ENCODE measurements at regions not wholly inside any gene's neighbourhood (a gene's known extent, or its start where the extent isn't known, plus 50 kb on each side); places are given as distances from the start of the nearest gene placed in this dataset.

GRCh38 chr7:84624927-84625326, 430.3 kb upstream of the SEMA3A start:
- Histone ChIP-seq H3K36me3 (ENCODE audit: insufficient read depth, low read length) (no peaks in the 10 kb centered on the region), H3K79me2 (ENCODE audit: insufficient read depth, low read depth, low read length) (no peaks in the 10 kb centered on the region), H3K9me3 (ENCODE audit: low read length) (no peaks in the 10 kb centered on the region), H3K4me1 (ENCODE audit: insufficient read depth, low read length, poor library complexity, severe bottlenecking) (no peaks in the 10 kb centered on the region), H3K4me3 (ENCODE audit: low read depth, low read length, poor library complexity, severe bottlenecking) (no peak overlapping the region), H2AFZ (ENCODE audit: low read length) (no peak overlapping the region), H3K27ac (ENCODE audit: low read depth, low read length, poor library complexity, severe bottlenecking) (no peak overlapping the region), H3K4me2 (ENCODE audit: low read length) (no peak overlapping the region), H3K9me2 (ENCODE audit: insufficient read depth, low read length) (no peaks in the 10 kb centered on the region), H4K20me1 (ENCODE audit: insufficient read depth, low read length) (no peaks in the 10 kb centered on the region)
- TF ChIP-seq CTCF (conservative IDR thresholded peaks at IDR 0.05; ENCODE audit: low read length): no peak
- BruUV-seq (replicated peaks): no TSS peak
- ChIA-PET CTCF (ENCODE audit: unreplicated experiment) (no interaction called here), POLR2A (interaction anchor here (0.6 to 0.7 kb wide), 2 partner anchors 13 to 354 kb away, joined by 3 read pairs; no protein-coding TSS in a partner anchor)
- no peak for DNase-seq (ENCODE audit: low spot score)
- intact Hi-C loops (cut with micrococcal nuclease; ENCODE audit: unreplicated experiment): no loop called here

DNA sequence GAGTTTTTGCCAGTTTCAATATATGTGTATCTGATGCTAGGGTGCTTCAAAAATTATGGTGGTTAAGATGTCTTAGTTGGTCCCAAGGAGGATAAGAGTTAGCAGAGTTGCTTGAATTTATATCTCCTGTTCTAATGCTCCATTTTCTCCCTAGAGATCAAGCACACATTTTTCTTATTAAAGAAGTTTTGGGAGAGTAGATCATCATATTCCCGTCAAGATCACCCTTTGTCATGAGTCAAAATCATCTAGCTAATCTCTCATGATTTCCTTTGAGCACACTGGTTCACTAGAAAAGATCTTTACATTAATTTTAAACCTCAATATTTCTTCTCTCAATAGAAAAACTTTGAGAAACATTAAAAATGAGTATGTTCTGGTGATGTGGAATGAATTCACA, 429.9 kb upstream of the SEMA3A start:
- Histone ChIP-seq H3K79me2 (ENCODE audit: insufficient read depth, low read depth, low read length) (no peaks in the 10 kb centered on the region), H3K36me3 (ENCODE audit: insufficient read depth, low read length) (no peaks in the 10 kb centered on the region), H3K4me1 (ENCODE audit: insufficient read depth, low read length, poor library complexity, severe bottlenecking) (no peaks in the 10 kb centered on the region), H3K4me2 (ENCODE audit: low read length) (no peak overlapping the region), H4K20me1 (ENCODE audit: insufficient read depth, low read length) (no peaks in the 10 kb centered on the region), H3K9me3 (ENCODE audit: low read length) (no peaks in the 10 kb centered on the region), H2AFZ (ENCODE audit: low read length) (no peak overlapping the region), H3K4me3 (ENCODE audit: low read depth, low read length, poor library complexity, severe bottlenecking) (no peak overlapping the region), H3K9me2 (ENCODE audit: insufficient read depth, low read length) (no peaks in the 10 kb centered on the region), H3K27ac (ENCODE audit: low read depth, low read length, poor library complexity, severe bottlenecking) (no peak overlapping the region)
- POLR2A ChIA-PET: interaction anchor here (0.6 to 0.7 kb wide), 3 partner anchors 13 to 355 kb away, joined by 3 read pairs; no protein-coding TSS in a partner anchor
- no peak for DNase-seq (ENCODE audit: low spot score)
- no TSS peak for BruUV-seq (replicated peaks)
- TF ChIP-seq CTCF (conservative IDR thresholded peaks at IDR 0.05; ENCODE audit: low read length) (no peak), EZH2phosphoT487 (IDR thresholded peaks at IDR 0.05; ENCODE audit: borderline replicate concordance, low read depth, low read length) (no peak)
- intact Hi-C loops (cut with micrococcal nuclease; ENCODE audit: unreplicated experiment): no loop called here
- CTCF ChIA-PET (ENCODE audit: unreplicated experiment): no interaction called here

DNA sequence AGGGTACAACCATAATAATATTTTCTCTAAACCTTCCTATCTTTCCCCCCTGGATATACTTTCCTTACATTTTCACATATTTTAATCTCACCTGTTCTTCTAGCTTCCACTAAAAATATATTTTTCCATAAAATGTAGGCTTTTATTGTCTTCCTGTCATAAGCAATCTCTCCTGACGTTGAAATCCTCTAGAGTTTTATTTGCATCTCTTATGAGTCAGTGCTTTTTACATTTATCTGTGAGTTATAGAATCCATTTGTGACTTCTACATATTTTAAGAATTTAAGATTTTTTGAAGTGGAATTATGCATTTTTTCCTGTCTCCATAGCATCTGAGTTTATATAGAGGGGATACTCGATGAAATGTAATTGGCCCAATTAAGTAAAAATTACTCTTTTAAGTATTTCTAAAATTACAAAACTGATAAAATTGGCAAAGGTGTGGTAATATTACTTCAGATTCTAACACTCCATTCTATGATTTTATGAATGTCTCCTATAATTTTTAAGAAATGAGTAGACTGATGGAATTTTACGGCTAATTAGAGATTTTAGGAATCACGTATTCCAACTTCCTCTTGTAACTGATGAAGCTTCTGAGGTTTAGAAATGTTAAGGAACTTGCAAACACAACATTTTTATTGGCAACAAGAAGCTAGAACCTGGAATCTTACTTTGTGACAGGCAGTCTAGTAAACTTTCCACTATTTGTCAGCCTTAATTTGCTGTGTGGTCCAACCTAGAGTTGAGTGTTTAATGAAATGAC, 422.9 kb upstream of the SEMA3A start:
- H2AFZ ChIP-seq (ENCODE audit: low read length): no peak overlapping the region
- intact Hi-C loops (cut with micrococcal nuclease; ENCODE audit: unreplicated experiment): no loop called here
- H3K27ac ChIP-seq (ENCODE audit: low read depth, low read length, poor library complexity, severe bottlenecking): no peak overlapping the region
- H4K20me1 ChIP-seq (ENCODE audit: insufficient read depth, low read length): no peaks in the 10 kb centered on the region
- no peak for TF ChIP-seq EZH2phosphoT487 (IDR thresholded peaks at IDR 0.05; ENCODE audit: borderline replicate concordance, low read depth, low read length)
- no peak for TF ChIP-seq CTCF (conservative IDR thresholded peaks at IDR 0.05; ENCODE audit: low read length)
- CTCF ChIA-PET (ENCODE audit: unreplicated experiment): no interaction called here
- no peaks in the 10 kb centered on the region for H3K9me3 ChIP-seq (ENCODE audit: low read length)
- no TSS peak for BruUV-seq (replicated peaks)
- POLR2A ChIA-PET: interaction anchor here (0.6 kb wide), 1 partner anchor 9 kb away, joined by 3 read pairs; no protein-coding TSS in a partner anchor
- no peak overlapping the region for H3K4me3 ChIP-seq (ENCODE audit: low read depth, low read length, poor library complexity, severe bottlenecking)
- no peaks in the 10 kb centered on the region for H3K36me3 ChIP-seq (ENCODE audit: insufficient read depth, low read length)
- no peak for DNase-seq (ENCODE audit: low spot score)
- H3K79me2 ChIP-seq (ENCODE audit: insufficient read depth, low read depth, low read length): no peaks in the 10 kb centered on the region
- no peaks in the 10 kb centered on the region for H3K9me2 ChIP-seq (ENCODE audit: insufficient read depth, low read length)
- H3K4me1 ChIP-seq (ENCODE audit: insufficient read depth, low read length, poor library complexity, severe bottlenecking): no peaks in the 10 kb centered on the region
- H3K4me2 ChIP-seq (ENCODE audit: low read length): no peak overlapping the region
